ENCODE measurements at regions not wholly inside any gene's neighbourhood (a gene's known extent, or its start where the extent isn't known, plus 50 kb on each side); places are given as distances from the start of the nearest gene placed in this dataset.

DNA sequence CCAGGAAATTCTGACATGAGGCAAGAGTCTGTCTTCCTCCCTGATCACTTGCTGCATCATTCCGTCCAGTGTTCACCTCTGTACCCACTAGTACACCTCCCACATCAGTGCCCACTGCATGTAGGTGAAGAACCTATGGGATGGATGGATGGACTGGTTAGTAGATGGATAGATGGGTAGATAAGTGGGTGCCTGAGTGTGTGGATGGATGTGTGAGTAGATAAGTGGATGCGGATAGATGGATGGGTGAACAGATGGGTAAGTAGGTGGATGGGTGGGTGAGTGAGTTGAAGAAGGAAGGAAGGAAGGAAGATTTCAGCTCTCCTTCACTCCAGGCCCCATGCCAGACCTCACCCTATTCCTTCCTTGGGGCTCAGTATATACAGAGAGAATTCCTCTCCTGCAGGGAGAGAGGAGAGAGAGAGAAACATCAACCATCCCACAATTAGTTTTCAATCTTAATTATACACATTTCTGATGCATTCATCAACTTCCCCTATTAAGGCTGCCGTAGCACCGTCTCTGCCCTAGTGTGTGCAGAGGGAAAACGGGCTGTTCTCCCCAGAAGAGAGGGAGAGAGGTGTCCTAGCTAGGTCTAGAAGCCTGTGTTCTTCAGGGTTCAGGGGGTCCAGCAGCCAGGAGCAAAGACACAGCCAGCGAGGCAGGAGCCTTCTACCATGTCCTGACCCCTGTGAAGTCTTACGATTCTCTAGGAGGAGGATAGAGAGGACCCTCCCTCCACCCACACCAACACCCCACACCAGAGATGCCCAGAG lies 125.3 kb downstream of the BUD13 start:
- TF ChIP-seq, protein P1, sequence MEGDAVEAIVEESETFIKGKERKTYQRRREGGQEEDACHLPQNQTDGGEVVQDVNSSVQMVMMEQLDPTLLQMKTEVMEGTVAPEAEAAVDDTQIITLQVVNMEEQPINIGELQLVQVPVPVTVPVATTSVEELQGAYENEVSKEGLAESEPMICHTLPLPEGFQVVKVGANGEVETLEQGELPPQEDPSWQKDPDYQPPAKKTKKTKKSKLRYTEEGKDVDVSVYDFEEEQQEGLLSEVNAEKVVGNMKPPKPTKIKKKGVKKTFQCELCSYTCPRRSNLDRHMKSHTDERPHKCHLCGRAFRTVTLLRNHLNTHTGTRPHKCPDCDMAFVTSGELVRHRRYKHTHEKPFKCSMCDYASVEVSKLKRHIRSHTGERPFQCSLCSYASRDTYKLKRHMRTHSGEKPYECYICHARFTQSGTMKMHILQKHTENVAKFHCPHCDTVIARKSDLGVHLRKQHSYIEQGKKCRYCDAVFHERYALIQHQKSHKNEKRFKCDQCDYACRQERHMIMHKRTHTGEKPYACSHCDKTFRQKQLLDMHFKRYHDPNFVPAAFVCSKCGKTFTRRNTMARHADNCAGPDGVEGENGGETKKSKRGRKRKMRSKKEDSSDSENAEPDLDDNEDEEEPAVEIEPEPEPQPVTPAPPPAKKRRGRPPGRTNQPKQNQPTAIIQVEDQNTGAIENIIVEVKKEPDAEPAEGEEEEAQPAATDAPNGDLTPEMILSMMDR (conservative IDR thresholded peaks at IDR 0.05 in 1 of 2, IDR thresholded peaks at IDR 0.05 in 1 of 2; ENCODE audit: low read depth in 1 of 2, low read length in 2 of 2), result no peak
- no peak for TF ChIP-seq EZH2 (IDR thresholded peaks at IDR 0.05; ENCODE audit: low read length, missing control alignments)

DNA sequence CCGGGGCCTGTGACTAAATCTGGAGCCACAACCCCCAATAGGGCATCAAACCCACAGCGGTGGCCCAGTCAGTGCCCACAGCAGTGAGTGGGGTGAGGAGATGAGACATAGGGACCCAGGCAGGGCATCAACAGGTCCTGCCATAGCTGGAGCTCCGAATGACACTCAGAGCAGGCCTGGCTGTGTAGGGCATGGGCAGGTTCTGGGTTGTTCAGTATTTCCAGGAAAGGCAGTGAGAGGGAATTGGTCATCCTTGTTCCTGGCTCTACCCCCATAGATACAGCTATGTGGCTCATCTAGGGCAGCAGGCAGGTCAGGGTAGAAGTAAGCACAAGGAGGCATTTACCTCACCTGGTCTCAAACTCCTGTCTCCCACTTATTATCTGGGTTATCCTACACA lies 126.6 kb downstream of the BUD13 start:
- H3K4me1 ChIP-seq (ENCODE audit: control insufficient read depth, extremely low read depth, insufficient read depth, low read length), result no peaks in the 10 kb centered on the region
- no peaks in the 10 kb centered on the region for H3K36me3 ChIP-seq (ENCODE audit: control insufficient read depth, insufficient read depth, low read length)
- no peak overlapping the region for H3K4me2 ChIP-seq (ENCODE audit: extremely low read depth, insufficient read depth, low read length)
- H3K9me3 ChIP-seq (ENCODE audit: control insufficient read depth, insufficient read depth, low read depth, low read length), result no peaks in the 10 kb centered on the region
- H2AFZ ChIP-seq (ENCODE audit: low read length), result no peak overlapping the region
- H3K4me3 ChIP-seq (replicated peaks in 1 of 4; ENCODE audit: control extremely low read depth in 1 of 4, insufficient read depth in 1 of 4, low read depth in 3 of 4, low read length in 4 of 4), result no peak overlapping the region
- no peaks in the 10 kb centered on the region for H3K27me3 ChIP-seq (ENCODE audit: control insufficient read depth, insufficient read depth, low read length)
- DNase-seq (ENCODE audit: low read depth in 2 of 2), result no peak
- no peaks in the 10 kb centered on the region for H3K79me2 ChIP-seq (ENCODE audit: control insufficient read depth, insufficient read depth, low read length)
- TF ChIP-seq EZH2 (IDR thresholded peaks at IDR 0.05; ENCODE audit: low read length, missing control alignments), result no peak
- TF ChIP-seq, protein P1 (conservative IDR thresholded peaks at IDR 0.05 in 1 of 2, IDR thresholded peaks at IDR 0.05 in 1 of 2; ENCODE audit: low read depth in 1 of 2, low read length in 2 of 2), result no peak
- no peak overlapping the region for H3K9ac ChIP-seq (ENCODE audit: insufficient read depth, low read length)
- no peaks in the 10 kb centered on the region for H4K20me1 ChIP-seq (ENCODE audit: control insufficient read depth, extremely low read depth, insufficient read depth, low read length)
- H3K27ac ChIP-seq (ENCODE audit: insufficient read depth, low read length), result no peak overlapping the region

More for the DNA sequence above, 125.3 kb downstream of the BUD13 start:
- DNase-seq (ENCODE audit: low read depth in 2 of 2), result no peak
- no peak overlapping the region for H3K4me3 ChIP-seq (replicated peaks in 1 of 4; ENCODE audit: control extremely low read depth in 1 of 4, insufficient read depth in 1 of 4, low read depth in 3 of 4, low read length in 4 of 4)
- no peak overlapping the region for H3K4me2 ChIP-seq (ENCODE audit: extremely low read depth, insufficient read depth, low read length)
- H4K20me1 ChIP-seq (ENCODE audit: control insufficient read depth, extremely low read depth, insufficient read depth, low read length), result no peaks in the 10 kb centered on the region
- no peaks in the 10 kb centered on the region for H3K36me3 ChIP-seq (ENCODE audit: control insufficient read depth, insufficient read depth, low read length)
- no peaks in the 10 kb centered on the region for H3K4me1 ChIP-seq (ENCODE audit: control insufficient read depth, extremely low read depth, insufficient read depth, low read length)
- H3K27me3 ChIP-seq (ENCODE audit: control insufficient read depth, insufficient read depth, low read length), result no peaks in the 10 kb centered on the region
- no peak overlapping the region for H2AFZ ChIP-seq (ENCODE audit: low read length)
- no peaks in the 10 kb centered on the region for H3K9me3 ChIP-seq (ENCODE audit: control insufficient read depth, insufficient read depth, low read depth, low read length)
- H3K79me2 ChIP-seq (ENCODE audit: control insufficient read depth, insufficient read depth, low read length), result no peaks in the 10 kb centered on the region
- no peak overlapping the region for H3K27ac ChIP-seq (ENCODE audit: insufficient read depth, low read length)
- H3K9ac ChIP-seq (ENCODE audit: insufficient read depth, low read length), result no peak overlapping the region

DNA sequence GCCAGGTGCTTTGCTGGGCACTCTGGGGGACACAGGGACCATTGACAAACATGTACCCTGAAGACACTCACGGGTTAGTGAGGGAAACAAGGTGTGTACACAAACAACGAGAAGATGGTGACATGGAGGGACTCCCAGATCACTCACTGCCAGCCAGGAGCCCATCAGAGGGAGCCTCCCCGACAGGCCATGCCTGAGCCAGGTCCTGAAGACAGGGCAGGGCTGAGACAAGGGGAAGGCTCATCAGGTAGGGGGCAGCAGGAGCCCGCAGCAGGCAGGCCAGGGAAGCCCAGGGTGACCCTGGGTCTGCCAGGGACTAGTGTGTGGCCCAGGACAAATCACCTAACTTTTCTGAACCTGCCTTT lies 127.9 kb downstream of the BUD13 start:
- no peak overlapping the region for H3K27ac ChIP-seq (ENCODE audit: insufficient read depth, low read length)
- no peaks in the 10 kb centered on the region for H3K4me1 ChIP-seq (ENCODE audit: control insufficient read depth, extremely low read depth, insufficient read depth, low read length)
- no peaks in the 10 kb centered on the region for H3K79me2 ChIP-seq (ENCODE audit: control insufficient read depth, insufficient read depth, low read length)
- no peaks in the 10 kb centered on the region for H3K36me3 ChIP-seq (ENCODE audit: control insufficient read depth, insufficient read depth, low read length)
- no peak overlapping the region for H3K4me3 ChIP-seq (replicated peaks in 1 of 4; ENCODE audit: control extremely low read depth in 1 of 4, insufficient read depth in 1 of 4, low read depth in 3 of 4, low read length in 4 of 4)
- no peak for TF ChIP-seq EZH2 (IDR thresholded peaks at IDR 0.05; ENCODE audit: low read length, missing control alignments)
- TF ChIP-seq, protein P1 (conservative IDR thresholded peaks at IDR 0.05 in 1 of 2, IDR thresholded peaks at IDR 0.05 in 1 of 2; ENCODE audit: low read depth in 1 of 2, low read length in 2 of 2), result no peak
- no peak overlapping the region for H3K9ac ChIP-seq (ENCODE audit: insufficient read depth, low read length)
- DNase-seq (ENCODE audit: low read depth in 2 of 2), result no peak
- H4K20me1 ChIP-seq (ENCODE audit: control insufficient read depth, extremely low read depth, insufficient read depth, low read length), result no peaks in the 10 kb centered on the region
- no peak overlapping the region for H2AFZ ChIP-seq (ENCODE audit: low read length)
- no peaks in the 10 kb centered on the region for H3K9me3 ChIP-seq (ENCODE audit: control insufficient read depth, insufficient read depth, low read depth, low read length)
- no peak overlapping the region for H3K4me2 ChIP-seq (ENCODE audit: extremely low read depth, insufficient read depth, low read length)
- H3K27me3 ChIP-seq (ENCODE audit: control insufficient read depth, insufficient read depth, low read length), result no peaks in the 10 kb centered on the region
